BLaER1 treated with 17β-estradiol and CSF1 and Interleukin-3, amounts not matched to agents 10 nM and 100 nM (cell line): ENCODE measurements at regions not wholly inside any gene's neighbourhood (a gene's known extent, or its start where the extent isn't known, plus 50 kb on each side); places are given as distances from the start of the nearest gene placed in this dataset.

Experiments used
- H3K27ac ChIP-seq, 11 experiments: shearing (Covaris generic); formaldehyde crosslinking; 2 replicates each; pipeline ENCODE4 v1.8.1; 2022
- H3K27me3 ChIP-seq, 11 experiments: shearing (Covaris generic); formaldehyde crosslinking; 2 replicates each; pipeline ENCODE4 v1.8.1; 2022
- H3K36me3 ChIP-seq, 11 experiments: shearing (Covaris generic); formaldehyde crosslinking; 2 replicates each; pipeline ENCODE4 v1.8.1; 2022
- H3K4me1 ChIP-seq, 10 experiments: shearing (Covaris generic); formaldehyde crosslinking; 2 replicates each; pipeline ENCODE4 v1.8.1; 2022
- H3K4me2 ChIP-seq, 11 experiments: shearing (Covaris generic); formaldehyde crosslinking; 2 replicates each; pipeline ENCODE4 v1.8.1; 2022
- H3K4me3 ChIP-seq, 10 experiments: shearing (Covaris generic); formaldehyde crosslinking; 2 replicates each; pipeline ENCODE4 v1.8.1; 2022
- H3K9ac ChIP-seq, 11 experiments: shearing (Covaris generic); formaldehyde crosslinking; 2 replicates each; pipeline ENCODE4 v1.8.1; 2022
- H3K9me3 ChIP-seq, 11 experiments: shearing (Covaris generic); formaldehyde crosslinking; replicated peaks in 1 of 11; 2 replicates each; pipeline ENCODE4 v1.8.1; 2022
- H4K20me1 ChIP-seq, 11 experiments: shearing (Covaris generic); formaldehyde crosslinking; 2 replicates each; pipeline ENCODE4 v1.8.1; 2022
- Cebpa-rat ChIP-seq, 11 experiments: shearing (Covaris generic); IDR thresholded peaks; 2 replicates each; pipeline ENCODE4 v1.8.1; 2022

- Histone ChIP-seq H3K9me3 (peaks cover 0 to 34% (median 7%) of the 10 kb centered on the region in 11 experiments; a peak in 12 of 22 replicates), H3K4me3 (no peak overlapping the region)
- no peak for TF ChIP-seq Cebpa-rat (IDR thresholded peaks at IDR 0.05)
Observed at GRCh38 chr2:186255823-186256222, 230.2 kb upstream of the ZC3H15 start.

DNA sequence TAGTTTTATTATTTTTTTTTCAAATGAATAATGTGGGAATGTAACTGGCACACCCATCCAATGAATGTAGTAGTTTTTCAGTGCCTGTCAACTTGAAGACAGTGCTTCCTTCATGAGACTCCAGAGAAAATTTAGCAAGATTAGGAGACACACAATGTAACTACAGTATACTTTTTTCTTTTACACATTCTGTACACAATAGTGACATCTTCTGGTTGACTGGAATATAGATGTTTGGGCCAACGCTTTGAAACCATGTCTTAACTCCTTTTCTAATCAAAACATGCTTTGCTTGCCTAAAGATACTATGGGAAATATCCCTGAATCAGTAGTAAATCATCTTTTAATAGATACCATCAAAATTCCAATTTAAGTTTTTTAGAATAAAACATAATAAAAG, 229.5 kb upstream of the ZC3H15 start:
- H3K9me3 ChIP-seq = peaks cover 0 to 29% (median 7%) of the 10 kb centered on the region in 11 experiments; a peak in 12 of 22 replicates
- no peak overlapping the region for H3K4me2 ChIP-seq
- H4K20me1 ChIP-seq = no peaks in the 10 kb centered on the region
- H3K27ac ChIP-seq = no peak overlapping the region
- H3K27me3 ChIP-seq = no peaks in the 10 kb centered on the region
- H3K4me3 ChIP-seq = no peak overlapping the region
- no peak for TF ChIP-seq Cebpa-rat (IDR thresholded peaks at IDR 0.05)
- no peak overlapping the region for H3K9ac ChIP-seq
- no peaks in the 10 kb centered on the region for H3K36me3 ChIP-seq
- peaks cover 0 to 9% (median 0%) of the 10 kb centered on the region in 10 experiments; a peak in 7 of 20 replicates for H3K4me1 ChIP-seq

More at GRCh38 chr2:186255823-186256222, 230.2 kb upstream of the ZC3H15 start:
- Histone ChIP-seq H3K4me2 (no peak overlapping the region), H3K27me3 (no peaks in the 10 kb centered on the region), H4K20me1 (no peaks in the 10 kb centered on the region), H3K9ac (no peak overlapping the region), H3K27ac (no peak overlapping the region), H3K4me1 (peaks cover 0 to 9% (median 0%) of the 10 kb centered on the region in 10 experiments; a peak in 7 of 20 replicates), H3K36me3 (no peaks in the 10 kb centered on the region)

- no peak for TF ChIP-seq Cebpa-rat (IDR thresholded peaks at IDR 0.05)
- Histone ChIP-seq H3K9ac (no peak overlapping the region), H3K4me2 (no peak overlapping the region), H3K36me3 (peaks cover 0 to 6% (median 0%) of the 10 kb centered on the region in 11 experiments; a peak in 1 of 22 replicates), H3K4me1 (no peaks in the 10 kb centered on the region), H4K20me1 (no peaks in the 10 kb centered on the region), H3K9me3 (peaks cover 9 to 29% (median 17%) of the 10 kb centered on the region in 11 experiments), H3K4me3 (no peak overlapping the region), H3K27me3 (no peaks in the 10 kb centered on the region), H3K27ac (no peak overlapping the region)
Observed at GRCh38 chr2:186263673-186264250, 222.3 kb upstream of the ZC3H15 start.

DNA sequence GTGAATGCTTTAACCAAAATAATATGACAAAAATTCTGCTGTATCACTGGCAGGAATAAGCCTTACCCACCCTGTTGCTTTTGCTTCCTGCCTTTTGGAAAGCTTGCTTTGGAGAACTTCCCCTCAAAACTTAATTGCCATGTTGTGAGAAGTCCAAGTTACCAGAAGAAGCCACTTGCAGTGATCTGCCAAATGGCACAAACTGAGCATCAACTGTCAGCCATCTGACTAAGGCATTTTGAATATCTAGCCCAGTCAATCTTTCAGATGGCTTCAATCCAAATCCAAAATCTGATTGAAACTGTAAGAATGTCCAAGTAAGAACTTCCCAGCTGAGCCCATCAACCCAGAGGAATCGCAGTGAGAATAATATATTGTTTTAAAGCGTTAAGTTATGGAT, 216.5 kb upstream of the ZC3H15 start:
- peaks cover 9 to 29% (median 27%) of the 10 kb centered on the region in 11 experiments for H3K9me3 ChIP-seq
- peaks cover 0 to 6% (median 0%) of the 10 kb centered on the region in 11 experiments; a peak in 1 of 22 replicates for H3K36me3 ChIP-seq
- no peak overlapping the region for H3K4me3 ChIP-seq
- no peaks in the 10 kb centered on the region for H3K27me3 ChIP-seq
- no peak overlapping the region for H3K27ac ChIP-seq
- H3K4me2 ChIP-seq = no peak overlapping the region
- no peaks in the 10 kb centered on the region for H3K4me1 ChIP-seq
- TF ChIP-seq Cebpa-rat (IDR thresholded peaks at IDR 0.05) = no peak
- no peaks in the 10 kb centered on the region for H4K20me1 ChIP-seq
- no peak overlapping the region for H3K9ac ChIP-seq

DNA sequence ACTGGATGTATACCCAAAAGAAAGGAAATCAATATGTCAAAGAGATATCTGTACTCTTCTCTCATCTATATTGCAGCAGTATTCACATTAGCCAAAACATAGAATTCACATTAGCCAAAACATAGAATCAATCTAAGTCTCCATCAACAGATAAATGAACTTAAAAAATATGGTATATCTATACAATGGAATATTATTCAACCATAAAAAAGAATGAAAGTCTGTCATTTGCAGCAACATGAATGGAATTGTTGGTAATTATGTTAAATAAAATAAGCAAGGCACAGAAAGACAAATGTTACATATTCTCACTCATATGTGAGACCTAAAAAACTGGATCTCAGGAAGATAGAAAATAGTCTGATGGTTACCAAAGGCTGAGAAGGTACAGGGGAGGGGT, 212.1 kb upstream of the ZC3H15 start:
- H3K4me2 ChIP-seq = no peak overlapping the region
- no peaks in the 10 kb centered on the region for H3K36me3 ChIP-seq
- H3K27ac ChIP-seq = no peak overlapping the region
- H3K27me3 ChIP-seq = no peaks in the 10 kb centered on the region
- no peaks in the 10 kb centered on the region for H3K4me1 ChIP-seq
- no peak for TF ChIP-seq Cebpa-rat (IDR thresholded peaks at IDR 0.05)
- H4K20me1 ChIP-seq = no peaks in the 10 kb centered on the region
- H3K4me3 ChIP-seq = no peak overlapping the region
- peaks cover 0 to 12% (median 7%) of the 10 kb centered on the region in 11 experiments; a peak in 10 of 22 replicates for H3K9me3 ChIP-seq
- H3K9ac ChIP-seq = no peak overlapping the region

- Histone ChIP-seq H3K27ac (no peak overlapping the region), H3K4me3 (no peak overlapping the region), H3K27me3 (no peaks in the 10 kb centered on the region), H3K9me3 (peaks cover 0 to 21% (median 8%) of the 10 kb centered on the region in 11 experiments; a peak in 15 of 22 replicates), H3K36me3 (no peaks in the 10 kb centered on the region), H3K4me2 (no peak overlapping the region), H3K9ac (no peak overlapping the region), H3K4me1 (no peaks in the 10 kb centered on the region), H4K20me1 (no peaks in the 10 kb centered on the region)
- no peak for TF ChIP-seq Cebpa-rat (IDR thresholded peaks at IDR 0.05)
Observed at GRCh38 chr2:186274936-186275575, 211.0 kb upstream of the ZC3H15 start.

- Histone ChIP-seq H3K4me1 (no peaks in the 10 kb centered on the region), H3K4me3 (no peak overlapping the region), H3K9me3 (peaks cover 0 to 26% (median 12%) of the 10 kb centered on the region in 11 experiments; a peak in 15 of 22 replicates), H3K4me2 (no peak overlapping the region), H4K20me1 (no peaks in the 10 kb centered on the region), H3K36me3 (no peaks in the 10 kb centered on the region), H3K27ac (no peak overlapping the region), H3K9ac (no peak overlapping the region), H3K27me3 (no peaks in the 10 kb centered on the region)
- TF ChIP-seq Cebpa-rat (IDR thresholded peaks at IDR 0.05) = no peak
Observed at GRCh38 chr2:186276909-186277308, 209.2 kb upstream of the ZC3H15 start.

DNA sequence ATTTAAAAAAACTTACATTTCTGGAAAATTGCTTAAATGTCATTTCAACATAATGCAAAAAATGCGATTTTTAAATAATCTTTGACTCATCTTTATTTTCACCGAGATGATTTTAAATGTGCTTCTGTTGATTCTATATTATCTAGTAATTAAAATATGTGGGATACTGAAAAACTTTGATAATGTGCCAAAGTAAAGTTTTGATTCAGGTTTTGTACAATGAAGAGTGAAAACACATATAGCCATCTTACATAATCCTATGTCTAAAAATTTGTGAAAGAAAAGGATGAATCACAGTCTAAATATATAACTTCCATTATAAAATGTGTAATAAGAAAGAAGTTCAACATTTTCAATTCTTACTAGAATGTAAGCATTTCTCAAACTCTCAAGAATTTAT, 204.3 kb upstream of the ZC3H15 start:
- Histone ChIP-seq H3K9me3 (peaks cover 0 to 14% (median 6%) of the 10 kb centered on the region in 11 experiments; a peak in 10 of 22 replicates), H3K4me1 (no peaks in the 10 kb centered on the region), H3K4me3 (no peak overlapping the region), H3K27me3 (no peaks in the 10 kb centered on the region), H3K9ac (no peak overlapping the region), H3K36me3 (no peaks in the 10 kb centered on the region), H3K4me2 (no peak overlapping the region), H4K20me1 (no peaks in the 10 kb centered on the region), H3K27ac (no peak overlapping the region)
- TF ChIP-seq Cebpa-rat (IDR thresholded peaks at IDR 0.05) = no peak

DNA sequence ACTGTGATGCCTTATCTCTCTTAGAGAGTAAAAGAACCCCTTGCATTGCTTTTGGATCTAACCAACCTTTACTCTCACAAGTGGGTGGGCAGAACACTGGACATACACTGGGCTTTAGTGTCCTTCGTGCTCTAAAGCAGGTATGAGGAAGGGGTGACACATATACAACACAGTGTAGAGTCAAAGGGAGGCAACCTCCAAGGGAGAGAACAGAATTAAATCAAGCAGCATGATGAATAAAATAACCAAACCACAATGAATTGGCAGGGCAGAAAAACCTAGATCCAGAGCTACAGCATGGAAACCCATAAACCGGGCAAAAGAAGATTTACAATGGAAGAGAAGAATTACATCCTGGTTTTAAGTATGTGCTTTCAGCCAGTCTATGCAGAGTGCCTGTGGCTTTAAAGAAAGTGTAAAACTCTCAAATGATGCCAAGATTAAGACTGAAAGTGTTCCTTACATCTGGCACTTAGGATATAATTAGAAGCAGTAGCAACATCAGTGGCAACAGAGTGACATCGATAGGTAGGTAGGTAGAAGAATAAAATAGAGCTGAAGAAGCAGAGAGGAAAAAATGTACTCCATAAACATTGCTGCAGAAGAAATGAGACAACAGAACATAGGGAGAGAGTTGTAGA, 191.7 kb upstream of the ZC3H15 start:
- TF ChIP-seq Cebpa-rat (IDR thresholded peaks at IDR 0.05) = no peak
- H3K9me3 ChIP-seq = no peaks in the 10 kb centered on the region; a peak in 1 of 22 replicates

More for the DNA sequence above, 191.7 kb upstream of the ZC3H15 start:
- H3K36me3 ChIP-seq = no peaks in the 10 kb centered on the region
- no peaks in the 10 kb centered on the region for H4K20me1 ChIP-seq
- no peak overlapping the region for H3K4me3 ChIP-seq
- H3K9ac ChIP-seq = no peak overlapping the region
- H3K27me3 ChIP-seq = no peaks in the 10 kb centered on the region
- no peak overlapping the region for H3K4me2 ChIP-seq
- no peak overlapping the region for H3K27ac ChIP-seq
- H3K4me1 ChIP-seq = peaks cover 0 to 6% (median 0%) of the 10 kb centered on the region in 10 experiments; a peak in 1 of 20 replicates
